BLaER1 treated with 17β-estradiol and CSF1 and Interleukin-3, amounts not matched to agents 10 nM and 100 nM (cell line): ENCODE measurements at regions not wholly inside any gene's neighbourhood (a gene's known extent, or its start where the extent isn't known, plus 50 kb on each side); places are given as distances from the start of the nearest gene placed in this dataset.
A peak's percentile ranks its signal among the peaks of the same experiment; 100 is the strongest.
"Not testable (repeated sequence)": the region's sequence is repeated elsewhere in the genome, so short reads cannot be mapped to it uniquely, and the experiment has no call there.

Experiments used
- H3K27ac ChIP-seq, 11 experiments: shearing (Covaris generic); formaldehyde crosslinking; 2 replicates each; pipeline ENCODE4 v1.8.1; 2022
- H3K27me3 ChIP-seq, 11 experiments: shearing (Covaris generic); formaldehyde crosslinking; 2 replicates each; pipeline ENCODE4 v1.8.1; 2022
- H3K36me3 ChIP-seq, 11 experiments: shearing (Covaris generic); formaldehyde crosslinking; 2 replicates each; pipeline ENCODE4 v1.8.1; 2022
- H3K4me1 ChIP-seq, 10 experiments: shearing (Covaris generic); formaldehyde crosslinking; 2 replicates each; pipeline ENCODE4 v1.8.1; 2022
- H3K4me2 ChIP-seq, 11 experiments: shearing (Covaris generic); formaldehyde crosslinking; 2 replicates each; pipeline ENCODE4 v1.8.1; 2022
- H3K4me3 ChIP-seq, 10 experiments: shearing (Covaris generic); formaldehyde crosslinking; 2 replicates each; pipeline ENCODE4 v1.8.1; 2022
- H3K9ac ChIP-seq, 11 experiments: shearing (Covaris generic); formaldehyde crosslinking; 2 replicates each; pipeline ENCODE4 v1.8.1; 2022
- H3K9me3 ChIP-seq, 11 experiments: shearing (Covaris generic); formaldehyde crosslinking; replicated peaks in 1 of 11; 2 replicates each; pipeline ENCODE4 v1.8.1; 2022
- H4K20me1 ChIP-seq, 11 experiments: shearing (Covaris generic); formaldehyde crosslinking; 2 replicates each; pipeline ENCODE4 v1.8.1; 2022
- Cebpa-rat ChIP-seq, 11 experiments: shearing (Covaris generic); IDR thresholded peaks; 2 replicates each; pipeline ENCODE4 v1.8.1; 2022

GRCh38 chr20:23141450-23142161, 55.5 kb upstream of the CD93 start:
- H3K9ac ChIP-seq = peak overlapping the region in 6 of 11 experiments; percentile 4 to 74 (median 18); a peak in 5 of 22 replicates
- H3K4me1 ChIP-seq = peaks cover 43 to 95% (median 94%) of the 10 kb centered on the region in 10 experiments

GRCh38 chr20:23140991-23141390, 54.9 kb upstream of the CD93 start:
- Histone ChIP-seq H3K36me3 (no peaks in the 10 kb centered on the region), H3K4me2 (peak overlapping the region in 7 of 11 experiments; percentile 90 to 98 (median 94); a peak in 14 of 22 replicates), H3K9ac (peak overlapping the region in 4 of 11 experiments; percentile 4 to 25 (median 9); a peak in 4 of 22 replicates), H3K27me3 (no peaks in the 10 kb centered on the region), H3K27ac (peak overlapping the region in 10 of 11 experiments; percentile 15 to 87 (median 82); a peak in 19 of 22 replicates), H3K4me1 (peaks cover 43 to 95% (median 92%) of the 10 kb centered on the region in 10 experiments), H4K20me1 (no peaks in the 10 kb centered on the region), H3K9me3 (no peaks in the 10 kb centered on the region; a peak in 1 of 22 replicates), H3K4me3 (no peak overlapping the region; a peak in 1 of 20 replicates)
- TF ChIP-seq Cebpa-rat (IDR thresholded peaks at IDR 0.05) = no peak

More at GRCh38 chr20:23141450-23142161, 55.5 kb upstream of the CD93 start:
- H3K27me3 ChIP-seq = no peaks in the 10 kb centered on the region
- no peaks in the 10 kb centered on the region for H4K20me1 ChIP-seq
- TF ChIP-seq Cebpa-rat (IDR thresholded peaks at IDR 0.05) = no peak
- H3K27ac ChIP-seq = peak overlapping the region in 10 of 11 experiments; percentile 52 to 87 (median 82); a peak in 18 of 22 replicates
- H3K36me3 ChIP-seq = no peaks in the 10 kb centered on the region
- H3K9me3 ChIP-seq = no peaks in the 10 kb centered on the region; a peak in 1 of 22 replicates
- no peak overlapping the region; a peak in 1 of 20 replicates for H3K4me3 ChIP-seq
- H3K4me2 ChIP-seq = peak overlapping the region; percentile 61 to 98 (median 91); a peak in 21 of 22 replicates

GRCh38 chr20:23139984-23140383, 53.9 kb upstream of the CD93 start:
- H3K4me1 ChIP-seq = peaks cover 43 to 93% (median 86%) of the 10 kb centered on the region in 10 experiments
- H3K4me2 ChIP-seq = not testable (repeated sequence)

GRCh38 chr20:23139524-23139923, 53.4 kb upstream of the CD93 start:
- Histone ChIP-seq H3K9me3 (peaks cover 0 to 3% (median under 1%) of the 10 kb centered on the region in 11 experiments; a peak in 9 of 22 replicates), H3K4me1 (peaks cover 43 to 89% (median 82%) of the 10 kb centered on the region in 10 experiments), H3K9ac (no peak overlapping the region), H3K4me2 (peak overlapping the region; percentile 44 to 73 (median 57)), H3K36me3 (no peaks in the 10 kb centered on the region), H3K4me3 (no peak overlapping the region), H3K27ac (peak overlapping the region in 9 of 11 experiments; percentile 2 to 62 (median 51); a peak in 15 of 22 replicates), H3K27me3 (no peaks in the 10 kb centered on the region), H4K20me1 (no peaks in the 10 kb centered on the region)
- no peak for TF ChIP-seq Cebpa-rat (IDR thresholded peaks at IDR 0.05)

More at GRCh38 chr20:23139984-23140383, 53.9 kb upstream of the CD93 start:
- H3K27me3 ChIP-seq, H4K20me1 ChIP-seq, H3K27ac ChIP-seq, H3K9me3 ChIP-seq, H3K36me3 ChIP-seq, H3K4me3 ChIP-seq, H3K9ac ChIP-seq: not testable (repeated sequence)

GRCh38 chr20:23138682-23139081, 52.6 kb upstream of the CD93 start:
- Histone ChIP-seq H3K27me3 (no peaks in the 10 kb centered on the region), H4K20me1 (no peaks in the 10 kb centered on the region), H3K27ac (peak overlapping the region in 5 of 11 experiments; percentile 48 to 62 (median 52); a peak in 7 of 22 replicates), H3K4me1 (peaks cover 43 to 82% (median 73%) of the 10 kb centered on the region in 10 experiments), H3K4me3 (no peak overlapping the region), H3K9me3 (peaks cover 0 to 11% (median 9%) of the 10 kb centered on the region in 11 experiments; a peak in 11 of 22 replicates), H3K4me2 (peak overlapping the region; percentile 44 to 69 (median 56)), H3K36me3 (0 out of 22 replicates have a peak, but pooled peaks cover 0 to under 1% (median 0%) of the 10 kb centered on the region in 11 experiments), H3K9ac (no peak overlapping the region)
- TF ChIP-seq Cebpa-rat (IDR thresholded peaks at IDR 0.05) = no peak

- no peaks in the 10 kb centered on the region for H4K20me1 ChIP-seq
- no peak overlapping the region for H3K9ac ChIP-seq
- H3K27me3 ChIP-seq = no peaks in the 10 kb centered on the region
- peaks cover 40 to 82% (median 71%) of the 10 kb centered on the region in 10 experiments for H3K4me1 ChIP-seq
- 0 out of 22 replicates have a peak, but pooled peaks cover 0 to 4% (median 0%) of the 10 kb centered on the region in 11 experiments for H3K36me3 ChIP-seq
- H3K4me3 ChIP-seq = no peak overlapping the region
- H3K4me2 ChIP-seq = peak overlapping the region; percentile 44 to 69 (median 56)
- peak overlapping the region in 5 of 11 experiments; percentile 4 to 62 (median 48); a peak in 5 of 22 replicates for H3K27ac ChIP-seq
- TF ChIP-seq Cebpa-rat (IDR thresholded peaks at IDR 0.05) = no peak
- peaks cover 0 to 16% (median 10%) of the 10 kb centered on the region in 11 experiments; a peak in 11 of 22 replicates for H3K9me3 ChIP-seq
These were observed 52.1 kb upstream of the CD93 start for GRCh38 chr20:23138226-23138625.

- Histone ChIP-seq H3K9me3 (peaks cover 0 to 19% (median 10%) of the 10 kb centered on the region in 11 experiments; a peak in 11 of 22 replicates), H3K27ac (peak overlapping the region in 8 of 11 experiments; percentile 10 to 62 (median 51); a peak in 15 of 22 replicates), H3K36me3 (0 out of 22 replicates have a peak, but pooled peaks cover 0 to 4% (median 0%) of the 10 kb centered on the region in 11 experiments), H3K4me3 (no peak overlapping the region), H3K9ac (no peak overlapping the region), H3K4me2 (peak overlapping the region; percentile 44 to 69 (median 56); a peak in 15 of 22 replicates), H3K27me3 (no peaks in the 10 kb centered on the region), H3K4me1 (peaks cover 38 to 82% (median 71%) of the 10 kb centered on the region in 10 experiments), H4K20me1 (no peaks in the 10 kb centered on the region)
- TF ChIP-seq Cebpa-rat (IDR thresholded peaks at IDR 0.05) = no peak
These were observed 51.0 kb upstream of the CD93 start for GRCh38 chr20:23136893-23137745.
